ENCODE measurements at regions not wholly inside any gene's neighbourhood (a gene's known extent, or its start where the extent isn't known, plus 50 kb on each side); places are given as distances from the start of the nearest gene placed in this dataset.

- TF ChIP-seq, protein P1, sequence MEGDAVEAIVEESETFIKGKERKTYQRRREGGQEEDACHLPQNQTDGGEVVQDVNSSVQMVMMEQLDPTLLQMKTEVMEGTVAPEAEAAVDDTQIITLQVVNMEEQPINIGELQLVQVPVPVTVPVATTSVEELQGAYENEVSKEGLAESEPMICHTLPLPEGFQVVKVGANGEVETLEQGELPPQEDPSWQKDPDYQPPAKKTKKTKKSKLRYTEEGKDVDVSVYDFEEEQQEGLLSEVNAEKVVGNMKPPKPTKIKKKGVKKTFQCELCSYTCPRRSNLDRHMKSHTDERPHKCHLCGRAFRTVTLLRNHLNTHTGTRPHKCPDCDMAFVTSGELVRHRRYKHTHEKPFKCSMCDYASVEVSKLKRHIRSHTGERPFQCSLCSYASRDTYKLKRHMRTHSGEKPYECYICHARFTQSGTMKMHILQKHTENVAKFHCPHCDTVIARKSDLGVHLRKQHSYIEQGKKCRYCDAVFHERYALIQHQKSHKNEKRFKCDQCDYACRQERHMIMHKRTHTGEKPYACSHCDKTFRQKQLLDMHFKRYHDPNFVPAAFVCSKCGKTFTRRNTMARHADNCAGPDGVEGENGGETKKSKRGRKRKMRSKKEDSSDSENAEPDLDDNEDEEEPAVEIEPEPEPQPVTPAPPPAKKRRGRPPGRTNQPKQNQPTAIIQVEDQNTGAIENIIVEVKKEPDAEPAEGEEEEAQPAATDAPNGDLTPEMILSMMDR (conservative IDR thresholded peaks at IDR 0.05; ENCODE audit: low read depth), result no peak
- DNase-seq (ENCODE audit: low spot score), result no peak
- H3K27ac ChIP-seq, result no peak overlapping the region
- ChIA-PET POLR2A (ENCODE audit: low non-redundant PET) (no interaction called here), CTCF (no interaction called here)
These were observed 73.8 kb upstream of the PHOX2B start for GRCh38 chr4:41822325-41822724.

DNA sequence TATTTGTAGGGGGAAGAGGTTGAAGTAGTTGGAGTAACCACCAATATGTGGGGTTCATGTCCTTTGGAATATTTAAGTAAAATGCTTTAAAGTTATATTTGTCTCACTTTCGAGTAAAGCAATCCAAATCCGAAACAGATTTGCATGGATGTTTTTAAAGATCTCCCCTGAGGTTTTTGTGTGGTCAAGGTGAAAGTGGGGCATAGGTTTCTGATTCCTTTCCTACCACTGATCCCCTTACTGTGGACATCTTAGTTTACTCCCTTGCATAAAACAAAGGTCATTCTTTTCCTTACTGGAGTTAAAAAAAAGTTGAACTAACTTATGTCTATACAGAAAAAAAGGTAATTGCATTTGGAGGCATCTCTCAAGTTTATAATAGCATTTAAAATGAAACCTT is 71.9 kb upstream of the PHOX2B start:
- DNase-seq (ENCODE audit: low spot score), result no peak
- ChIA-PET POLR2A (ENCODE audit: low non-redundant PET) (no interaction called here), CTCF (no interaction called here)
- TF ChIP-seq, protein P1 (conservative IDR thresholded peaks at IDR 0.05; ENCODE audit: low read depth), result no peak
- no peak overlapping the region for H3K27ac ChIP-seq

GRCh38 chr4:41819621-41820020 is 71.1 kb upstream of the PHOX2B start:
- ChIA-PET POLR2A (ENCODE audit: low non-redundant PET) (interaction anchor here (0.5 kb wide), 1 partner anchor 8 kb away, joined by 3 read pairs; no protein-coding TSS in a partner anchor), CTCF (interaction anchor here (0.6 kb wide), 1 partner anchor 657 kb away, joined by 4 read pairs; no protein-coding TSS in a partner anchor)
- TF ChIP-seq, protein P1 (conservative IDR thresholded peaks at IDR 0.05; ENCODE audit: low read depth), result no peak
- DNase-seq (ENCODE audit: low spot score), result no peak
- H3K27ac ChIP-seq, result no peak overlapping the region

GRCh38 chr4:41815473-41815872 is 66.9 kb upstream of the PHOX2B start:
- ChIA-PET CTCF (interaction anchor here (0.6 to 0.7 kb wide), 2 partner anchors 93 to 1316 kb away, joined by 4 read pairs; no protein-coding TSS in a partner anchor), POLR2A (ENCODE audit: low non-redundant PET) (no interaction called here)
- TF ChIP-seq, protein P1 (conservative IDR thresholded peaks at IDR 0.05; ENCODE audit: low read depth), result no peak
- DNase-seq (ENCODE audit: low spot score), result no peak
- no peak overlapping the region for H3K27ac ChIP-seq

- no peak overlapping the region for H3K27ac ChIP-seq
- ChIA-PET CTCF (interaction anchor here (0.6 kb wide), 1 partner anchor 47 kb away, joined by 3 read pairs; no protein-coding TSS in a partner anchor), POLR2A (ENCODE audit: low non-redundant PET) (no interaction called here)
- TF ChIP-seq, protein P1 (conservative IDR thresholded peaks at IDR 0.05; ENCODE audit: low read depth), result no peak
- DNase-seq (ENCODE audit: low spot score), result peak; percentile 16
These were observed 66.0 kb upstream of the PHOX2B start for GRCh38 chr4:41814565-41814964.

GRCh38 chr4:41806807-41807206 is 58.3 kb upstream of the PHOX2B start:
- TF ChIP-seq, protein P1 (conservative IDR thresholded peaks at IDR 0.05; ENCODE audit: low read depth), result no peak
- ChIA-PET POLR2A (ENCODE audit: low non-redundant PET) (no interaction called here), CTCF (no interaction called here)
- no peak for DNase-seq (ENCODE audit: low spot score)
- H3K27ac ChIP-seq, result no peak overlapping the region

GRCh38 chr4:41802590-41802989 is 54.1 kb upstream of the PHOX2B start:
- no peak overlapping the region for H3K27ac ChIP-seq
- DNase-seq (ENCODE audit: low spot score), result no peak
- TF ChIP-seq, protein P1 (conservative IDR thresholded peaks at IDR 0.05; ENCODE audit: low read depth), result no peak
- POLR2A ChIA-PET (ENCODE audit: low non-redundant PET), result no interaction called here
- CTCF ChIA-PET, result no interaction called here
